ENCODE measurements at regions not wholly inside any gene's neighbourhood (a gene's known extent, or its start where the extent isn't known, plus 50 kb on each side); places are given as distances from the start of the nearest gene placed in this dataset.

- no peak overlapping the region for H3K27ac ChIP-seq
- TF ChIP-seq CTCF (conservative IDR thresholded peaks at IDR 0.05), result no peak
Measured at GRCh38 chr6:101286146-101286545, 107.4 kb upstream of the GRIK2 start.

- TF ChIP-seq CTCF (conservative IDR thresholded peaks at IDR 0.05), result no peak
- no peak overlapping the region for H3K27ac ChIP-seq
Measured at GRCh38 chr6:101290346-101290745, 103.2 kb upstream of the GRIK2 start.

GRCh38 chr6:101294051-101294638, 99.4 kb upstream of the GRIK2 start:
- no peak for TF ChIP-seq CTCF (conservative IDR thresholded peaks at IDR 0.05)
- H3K27ac ChIP-seq, result no peak overlapping the region

GRCh38 chr6:101294676-101295075, 98.8 kb upstream of the GRIK2 start:
- TF ChIP-seq CTCF (conservative IDR thresholded peaks at IDR 0.05), result no peak
- no peak overlapping the region for H3K27ac ChIP-seq

- peak overlapping the region; percentile 50 for H3K27ac ChIP-seq
- no peak for TF ChIP-seq CTCF (conservative IDR thresholded peaks at IDR 0.05)
Measured at GRCh38 chr6:101296169-101296960, 97.1 kb upstream of the GRIK2 start.

GRCh38 chr6:101302593-101302992, 90.9 kb upstream of the GRIK2 start:
- no peak overlapping the region for H3K27ac ChIP-seq
- TF ChIP-seq CTCF (conservative IDR thresholded peaks at IDR 0.05), result no peak

- no peak overlapping the region for H3K27ac ChIP-seq
- TF ChIP-seq CTCF (conservative IDR thresholded peaks at IDR 0.05), result no peak
Measured at GRCh38 chr6:101303495-101303894, 90.0 kb upstream of the GRIK2 start.

Data from VCaP (cell line).